ENCODE measurements at regions not wholly inside any gene's neighbourhood (a gene's known extent, or its start where the extent isn't known, plus 50 kb on each side); places are given as distances from the start of the nearest gene placed in this dataset.

GRCh38 chr5:133707629-133708028 is 95.3 kb upstream of the FSTL4 start:
- TF ChIP-seq CTCF (conservative IDR thresholded peaks at IDR 0.05) (no peak), ZFX (IDR thresholded peaks at IDR 0.05) (no peak)
